ENCODE measurements at regions not wholly inside any gene's neighbourhood (a gene's known extent, or its start where the extent isn't known, plus 50 kb on each side); places are given as distances from the start of the nearest gene placed in this dataset.

- DNase-seq = no peak
Observed at GRCh38 chr17:65404761-65405160, 156.7 kb downstream of the AXIN2 start.

GRCh38 chr17:65403626-65404025 is 157.8 kb downstream of the AXIN2 start:
- DNase-seq = no peak

- DNase-seq = no peak
Observed at GRCh38 chr17:65402513-65403496, 158.6 kb downstream of the AXIN2 start.

- DNase-seq = no peak
Observed at GRCh38 chr17:65401561-65401960, 159.9 kb downstream of the AXIN2 start.

- no peak for DNase-seq
Observed at GRCh38 chr17:65400701-65401100, 160.7 kb downstream of the AXIN2 start.

GRCh38 chr17:65398040-65398787 is 163.2 kb downstream of the AXIN2 start:
- no peak for DNase-seq

GRCh38 chr17:65395924-65396323 is 165.5 kb downstream of the AXIN2 start:
- no peak for DNase-seq

- DNase-seq = no peak
Observed at GRCh38 chr17:65394811-65395472, 166.5 kb downstream of the AXIN2 start.

- no peak for DNase-seq
Observed at GRCh38 chr17:65393514-65393913, 167.9 kb downstream of the AXIN2 start.

- DNase-seq = no peak
Observed at GRCh38 chr17:65389949-65390348, 171.5 kb downstream of the AXIN2 start.

- no peak for DNase-seq
Observed at GRCh38 chr17:65389426-65389825, 172.0 kb downstream of the AXIN2 start.

GRCh38 chr17:65388911-65389310 is 172.5 kb downstream of the AXIN2 start:
- DNase-seq = no peak

- DNase-seq = no peak
Observed at GRCh38 chr17:65387322-65387721, 174.1 kb downstream of the AXIN2 start.

GRCh38 chr17:65385726-65386125 is 175.7 kb downstream of the AXIN2 start:
- DNase-seq = no peak

- DNase-seq = no peak
Observed at GRCh38 chr17:65385071-65385470, 176.4 kb downstream of the AXIN2 start.

- no peak for DNase-seq
Observed at GRCh38 chr17:65381152-65381551, 180.3 kb downstream of the AXIN2 start.

- DNase-seq = no peak
Observed at GRCh38 chr17:65374966-65375365, 186.5 kb downstream of the AXIN2 start.

- DNase-seq = no peak
Observed at GRCh38 chr17:65371702-65372101, 189.7 kb downstream of the AXIN2 start.

GRCh38 chr17:65370669-65371131 is 190.7 kb downstream of the AXIN2 start:
- no peak for DNase-seq

- DNase-seq = no peak
Observed at GRCh38 chr17:65368341-65368740, 193.1 kb downstream of the AXIN2 start.

- no peak for DNase-seq
Observed at GRCh38 chr17:65366102-65366844, 195.2 kb downstream of the AXIN2 start.

GRCh38 chr17:65365169-65365568 is 196.3 kb downstream of the AXIN2 start:
- DNase-seq = no peak

- no peak for DNase-seq
Observed at GRCh38 chr17:65364438-65364837, 197.0 kb downstream of the AXIN2 start.
